ENCODE measurements at regions not wholly inside any gene's neighbourhood (a gene's known extent, or its start where the extent isn't known, plus 50 kb on each side); places are given as distances from the start of the nearest gene placed in this dataset.
"Not testable (repeated sequence)": the region's sequence is repeated elsewhere in the genome, so short reads cannot be mapped to it uniquely, and the experiment has no call there.

GRCh38 chr12:131287938-131288764 is 334.4 kb downstream of the ADGRD1 start:
- no peak overlapping the region for H3K4me3 ChIP-seq (ENCODE audit: low read length)
- no peak for TF ChIP-seq CTCF (conservative IDR thresholded peaks at IDR 0.05; ENCODE audit: low read length)
- DNase-seq (ENCODE audit: low read depth) = no peak

GRCh38 chr12:131288765-131289695 is 335.3 kb downstream of the ADGRD1 start:
- H3K4me3 ChIP-seq (ENCODE audit: low read length); DNase-seq (ENCODE audit: low read depth): not testable (repeated sequence)

- DNase-seq (ENCODE audit: low read depth); H3K4me3 ChIP-seq (ENCODE audit: low read length): not testable (repeated sequence)
Measured at GRCh38 chr12:131289807-131290206, 336.1 kb downstream of the ADGRD1 start.

- no peak for DNase-seq (ENCODE audit: low read depth)
- no peak overlapping the region for H3K4me3 ChIP-seq (ENCODE audit: low read length)
- no peak for TF ChIP-seq CTCF (conservative IDR thresholded peaks at IDR 0.05; ENCODE audit: low read length)
Measured at GRCh38 chr12:131290255-131290959, 336.7 kb downstream of the ADGRD1 start.

- not testable (repeated sequence) for H3K4me3 ChIP-seq (ENCODE audit: low read length)
Measured at GRCh38 chr12:131293071-131294015, 339.6 kb downstream of the ADGRD1 start.

GRCh38 chr12:131294716-131295115 is 341.0 kb downstream of the ADGRD1 start:
- not testable (repeated sequence) for DNase-seq (ENCODE audit: low read depth); H3K4me3 ChIP-seq (ENCODE audit: low read length)

More at GRCh38 chr12:131293071-131294015, 339.6 kb downstream of the ADGRD1 start:
- not testable (repeated sequence) for DNase-seq (ENCODE audit: low read depth)

- DNase-seq (ENCODE audit: low read depth); H3K4me3 ChIP-seq (ENCODE audit: low read length): not testable (repeated sequence)
Measured at GRCh38 chr12:131295117-131295516, 341.4 kb downstream of the ADGRD1 start.

- H3K4me3 ChIP-seq (ENCODE audit: low read length); DNase-seq (ENCODE audit: low read depth): not testable (repeated sequence)
Measured at GRCh38 chr12:131295559-131295958, 341.9 kb downstream of the ADGRD1 start.

GRCh38 chr12:131296136-131296535 is 342.4 kb downstream of the ADGRD1 start:
- not testable (repeated sequence) for DNase-seq (ENCODE audit: low read depth); H3K4me3 ChIP-seq (ENCODE audit: low read length)

GRCh38 chr12:131296651-131297050 is 342.9 kb downstream of the ADGRD1 start:
- DNase-seq (ENCODE audit: low read depth); H3K4me3 ChIP-seq (ENCODE audit: low read length): not testable (repeated sequence)

GRCh38 chr12:131298526-131299369 is 345.0 kb downstream of the ADGRD1 start:
- not testable (repeated sequence) for DNase-seq (ENCODE audit: low read depth); H3K4me3 ChIP-seq (ENCODE audit: low read length)

- not testable (repeated sequence) for DNase-seq (ENCODE audit: low read depth)
Measured at GRCh38 chr12:131299370-131299701, 345.6 kb downstream of the ADGRD1 start.

GRCh38 chr12:131303576-131303975 is 349.9 kb downstream of the ADGRD1 start:
- not testable (repeated sequence) for DNase-seq (ENCODE audit: low read depth); H3K4me3 ChIP-seq (ENCODE audit: low read length)

More at GRCh38 chr12:131299370-131299701, 345.6 kb downstream of the ADGRD1 start:
- not testable (repeated sequence) for H3K4me3 ChIP-seq (ENCODE audit: low read length)

- H3K4me3 ChIP-seq (ENCODE audit: low read length); DNase-seq (ENCODE audit: low read depth): not testable (repeated sequence)
Measured at GRCh38 chr12:131304642-131305041, 350.9 kb downstream of the ADGRD1 start.

All from AG10803 (cell line).